GM23338 (cell line): ENCODE measurements at regions not wholly inside any gene's neighbourhood (a gene's known extent, or its start where the extent isn't known, plus 50 kb on each side); places are given as distances from the start of the nearest gene placed in this dataset.

Experiments used
- ATAC-seq: fragments of 200-7000 bp; cut with Tn5 transposase; 3 replicates; pipeline ENCODE4 v1.9.1; 2020
- DNase-seq: peaks from one replicate; pipeline ENCODE4 v3.0.0-alpha.2; 2015; ENCODE audit warnings: low spot score
- H2AFZ ChIP-seq: fragments of 200-600 bp; sonication (generic); 2 replicates; pipeline ENCODE4 v1.8.0; 2016; ENCODE audit warnings: antibody characterized with exemption, mild to moderate bottlenecking, moderate library complexity
- H3F3A ChIP-seq: fragments of 200-600 bp; sonication (generic); replicated peaks from 2 replicates; pipeline ENCODE4 v1.8.0; 2017; ENCODE audit warnings: antibody characterized with exemption, mixed run types, low read depth
- H3K27ac ChIP-seq: fragments of 200-600 bp; sonication (generic); 2 replicates; pipeline ENCODE4 v1.6.1; 2016; ENCODE audit warnings: low read depth
- H3K27me3 ChIP-seq: fragments of 200-600 bp; sonication (generic); 2 replicates; pipeline ENCODE4 v1.8.0; 2016; ENCODE audit warnings: mild to moderate bottlenecking, mixed run types, moderate library complexity; ENCODE audit not compliant: insufficient read depth
- H3K36me3 ChIP-seq: fragments of 200-600 bp; sonication (generic); 2 replicates; pipeline ENCODE4 v1.8.0; 2016; ENCODE audit warnings: mild to moderate bottlenecking; ENCODE audit not compliant: insufficient read depth
- H3K4me1 ChIP-seq: fragments of 200-600 bp; sonication (generic); 2 replicates; pipeline ENCODE4 v1.8.0; 2016; ENCODE audit warnings: mild to moderate bottlenecking, moderate library complexity; ENCODE audit not compliant: insufficient read depth
- H3K4me2 ChIP-seq: fragments of 200-600 bp; sonication (generic); 2 replicates; pipeline ENCODE4 v1.7.1; 2017; ENCODE audit warnings: mixed run types
- H3K4me3 ChIP-seq: fragments of 200-600 bp; sonication (generic); 2 replicates; pipeline ENCODE4 v1.6.1; 2016; ENCODE audit warnings: mixed run types
- H3K79me2 ChIP-seq: fragments of 200-600 bp; sonication (generic); replicated peaks from 2 replicates; pipeline ENCODE4 v1.8.0; 2017; ENCODE audit warnings: mild to moderate bottlenecking; ENCODE audit not compliant: insufficient read depth
- H3K9me2 ChIP-seq: fragments of 200-600 bp; sonication (generic); 2 replicates; pipeline ENCODE4 v1.8.0; 2017; ENCODE audit not compliant: insufficient read depth
- H4K20me1 ChIP-seq: fragments of 200-600 bp; sonication (generic); replicated peaks from 2 replicates; pipeline ENCODE4 v1.8.0; 2017; ENCODE audit warnings: mild to moderate bottlenecking; ENCODE audit not compliant: insufficient read depth
- H3K27ac Mint-ChIP-seq: 2 replicates; pipeline ENCODE4 v1.8.0; 2020; ENCODE audit warnings: inconsistent platforms, mild to moderate bottlenecking, moderate library complexity, mixed read lengths
- H3K27me3 Mint-ChIP-seq: 3 replicates; pipeline ENCODE4 v1.8.0; 2022; ENCODE audit warnings: low read depth, mild to moderate bottlenecking, moderate library complexity, mixed read lengths, inconsistent platforms; ENCODE audit not compliant: insufficient read depth, poor library complexity
- H3K36me3 Mint-ChIP-seq: 3 replicates; pipeline ENCODE4 v1.8.0; 2021; ENCODE audit warnings: low read depth, mild to moderate bottlenecking, inconsistent platforms, moderate library complexity, mixed read lengths
- H3K4me1 Mint-ChIP-seq: 3 replicates; pipeline ENCODE4 v1.8.0; 2020; ENCODE audit warnings: mild to moderate bottlenecking, inconsistent platforms, mixed read lengths
- H3K4me3 Mint-ChIP-seq: 3 replicates; pipeline ENCODE4 v1.8.0; 2021; ENCODE audit warnings: moderate library complexity, mild to moderate bottlenecking, inconsistent platforms, mixed read lengths
- H3K9me3 Mint-ChIP-seq: 3 replicates; pipeline ENCODE4 v1.8.0; 2020; ENCODE audit warnings: moderate library complexity, mild to moderate bottlenecking, inconsistent platforms, mixed read lengths
- CREB1 ChIP-seq: fragments of 250-450 bp; sonication (Bioruptor Pico); IDR thresholded peaks from 2 replicates; pipeline ENCODE4 v1.5.0; 2020; ENCODE audit warnings: low read depth, mild to moderate bottlenecking, moderate library complexity
- CTCF ChIP-seq, 2 experiments: fragments of 200-600 bp in 1 of 2; sonication (generic) in 1 of 2; conservative IDR thresholded peaks; 2 replicates each; pipeline versions ENCODE4 v1.5.1 to v1.6.1; 2016 to 2017; ENCODE audit warnings: antibody characterized with exemption in 2 of 2, low read depth in 2 of 2, mild to moderate bottlenecking in 2 of 2, moderate library complexity in 1 of 2
- EZH2 ChIP-seq: fragments of 200-600 bp; sonication (generic); IDR thresholded peaks from one replicate; pipeline ENCODE4 v1.8.0; 2017; ENCODE audit warnings: antibody characterized with exemption, mild to moderate bottlenecking, low read depth; ENCODE audit not compliant: unreplicated experiment
- JUNB ChIP-seq: IDR thresholded peaks from one replicate; pipeline ENCODE4 v1.6.1; 2016; ENCODE audit warnings: antibody characterized with exemption; ENCODE audit not compliant: unreplicated experiment
- NANOG ChIP-seq: IDR thresholded peaks from 2 replicates; pipeline ENCODE4 v1.6.1; 2016; ENCODE audit warnings: antibody characterized with exemption, borderline replicate concordance
- POLR2AphosphoS5 ChIP-seq: IDR thresholded peaks from 2 replicates; pipeline ENCODE4 v1.6.1; 2016; ENCODE audit warnings: antibody characterized with exemption, low read depth
- REST ChIP-seq: IDR thresholded peaks from one replicate; pipeline ENCODE4 v1.6.1; 2018; ENCODE audit warnings: antibody characterized with exemption; ENCODE audit not compliant: unreplicated experiment
- STAT1 ChIP-seq: IDR thresholded peaks from one replicate; pipeline ENCODE4 v1.6.1; 2016; ENCODE audit warnings: antibody characterized with exemption; ENCODE audit not compliant: unreplicated experiment
- ZNF331 ChIP-seq: fragments of 250-450 bp; sonication (Bioruptor Pico); IDR thresholded peaks from 2 replicates; pipeline ENCODE4 v1.5.0; 2020; ENCODE audit warnings: low read depth, mild to moderate bottlenecking, moderate library complexity
- TF ChIP-seq, protein P1 (sequence below): fragments of 250-450 bp; sonication (Bioruptor Pico); IDR thresholded peaks from 2 replicates; pipeline ENCODE4 v1.5.0; 2020; ENCODE audit warnings: mild to moderate bottlenecking, moderate library complexity
- TF ChIP-seq, protein P2 (sequence below): IDR thresholded peaks from 2 replicates; pipeline ENCODE4 v1.6.1; 2016; ENCODE audit warnings: antibody characterized with exemption

- TF ChIP-seq, protein P1, sequence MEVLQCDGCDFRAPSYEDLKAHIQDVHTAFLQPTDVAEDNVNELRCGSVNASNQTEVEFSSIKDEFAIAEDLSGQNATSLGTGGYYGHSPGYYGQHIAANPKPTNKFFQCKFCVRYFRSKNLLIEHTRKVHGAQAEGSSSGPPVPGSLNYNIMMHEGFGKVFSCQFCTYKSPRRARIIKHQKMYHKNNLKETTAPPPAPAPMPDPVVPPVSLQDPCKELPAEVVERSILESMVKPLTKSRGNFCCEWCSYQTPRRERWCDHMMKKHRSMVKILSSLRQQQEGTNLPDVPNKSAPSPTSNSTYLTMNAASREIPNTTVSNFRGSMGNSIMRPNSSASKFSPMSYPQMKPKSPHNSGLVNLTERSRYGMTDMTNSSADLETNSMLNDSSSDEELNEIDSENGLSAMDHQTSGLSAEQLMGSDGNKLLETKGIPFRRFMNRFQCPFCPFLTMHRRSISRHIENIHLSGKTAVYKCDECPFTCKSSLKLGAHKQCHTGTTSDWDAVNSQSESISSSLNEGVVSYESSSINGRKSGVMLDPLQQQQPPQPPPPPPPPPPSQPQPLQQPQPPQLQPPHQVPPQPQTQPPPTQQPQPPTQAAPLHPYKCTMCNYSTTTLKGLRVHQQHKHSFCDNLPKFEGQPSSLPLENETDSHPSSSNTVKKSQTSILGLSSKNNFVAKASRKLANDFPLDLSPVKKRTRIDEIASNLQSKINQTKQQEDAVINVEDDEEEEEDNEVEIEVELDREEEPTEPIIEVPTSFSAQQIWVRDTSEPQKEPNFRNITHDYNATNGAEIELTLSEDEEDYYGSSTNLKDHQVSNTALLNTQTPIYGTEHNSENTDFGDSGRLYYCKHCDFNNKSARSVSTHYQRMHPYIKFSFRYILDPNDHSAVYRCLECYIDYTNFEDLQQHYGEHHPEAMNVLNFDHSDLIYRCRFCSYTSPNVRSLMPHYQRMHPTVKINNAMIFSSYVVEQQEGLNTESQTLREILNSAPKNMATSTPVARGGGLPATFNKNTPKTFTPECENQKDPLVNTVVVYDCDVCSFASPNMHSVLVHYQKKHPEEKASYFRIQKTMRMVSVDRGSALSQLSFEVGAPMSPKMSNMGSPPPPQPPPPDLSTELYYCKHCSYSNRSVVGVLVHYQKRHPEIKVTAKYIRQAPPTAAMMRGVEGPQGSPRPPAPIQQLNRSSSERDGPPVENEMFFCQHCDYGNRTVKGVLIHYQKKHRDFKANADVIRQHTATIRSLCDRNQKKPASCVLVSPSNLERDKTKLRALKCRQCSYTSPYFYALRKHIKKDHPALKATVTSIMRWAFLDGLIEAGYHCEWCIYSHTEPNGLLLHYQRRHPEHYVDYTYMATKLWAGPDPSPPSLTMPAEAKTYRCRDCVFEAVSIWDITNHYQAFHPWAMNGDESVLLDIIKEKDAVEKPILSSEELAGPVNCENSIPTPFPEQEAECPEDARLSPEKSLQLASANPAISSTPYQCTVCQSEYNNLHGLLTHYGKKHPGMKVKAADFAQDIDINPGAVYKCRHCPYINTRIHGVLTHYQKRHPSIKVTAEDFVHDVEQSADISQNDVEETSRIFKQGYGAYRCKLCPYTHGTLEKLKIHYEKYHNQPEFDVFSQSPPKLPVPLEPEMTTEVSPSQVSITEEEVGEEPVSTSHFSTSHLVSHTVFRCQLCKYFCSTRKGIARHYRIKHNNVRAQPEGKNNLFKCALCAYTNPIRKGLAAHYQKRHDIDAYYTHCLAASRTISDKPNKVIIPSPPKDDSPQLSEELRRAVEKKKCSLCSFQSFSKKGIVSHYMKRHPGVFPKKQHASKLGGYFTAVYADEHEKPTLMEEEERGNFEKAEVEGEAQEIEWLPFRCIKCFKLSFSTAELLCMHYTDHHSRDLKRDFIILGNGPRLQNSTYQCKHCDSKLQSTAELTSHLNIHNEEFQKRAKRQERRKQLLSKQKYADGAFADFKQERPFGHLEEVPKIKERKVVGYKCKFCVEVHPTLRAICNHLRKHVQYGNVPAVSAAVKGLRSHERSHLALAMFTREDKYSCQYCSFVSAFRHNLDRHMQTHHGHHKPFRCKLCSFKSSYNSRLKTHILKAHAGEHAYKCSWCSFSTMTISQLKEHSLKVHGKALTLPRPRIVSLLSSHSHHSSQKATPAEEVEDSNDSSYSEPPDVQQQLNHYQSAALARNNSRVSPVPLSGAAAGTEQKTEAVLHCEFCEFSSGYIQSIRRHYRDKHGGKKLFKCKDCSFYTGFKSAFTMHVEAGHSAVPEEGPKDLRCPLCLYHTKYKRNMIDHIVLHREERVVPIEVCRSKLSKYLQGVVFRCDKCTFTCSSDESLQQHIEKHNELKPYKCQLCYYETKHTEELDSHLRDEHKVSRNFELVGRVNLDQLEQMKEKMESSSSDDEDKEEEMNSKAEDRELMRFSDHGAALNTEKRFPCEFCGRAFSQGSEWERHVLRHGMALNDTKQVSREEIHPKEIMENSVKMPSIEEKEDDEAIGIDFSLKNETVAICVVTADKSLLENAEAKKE (CRISPR knock-in tag): no peak
- no peak for TF ChIP-seq STAT1
These were observed 290.4 kb upstream of the TBL1XR1 start (continued) for GRCh38 chr3:177487635-177488186.

- Histone ChIP-seq H3K27ac (no peak overlapping the region), H3K27me3 (no peaks in the 10 kb centered on the region), H3K9me2 (no peaks in the 10 kb centered on the region), H4K20me1 (no peaks in the 10 kb centered on the region), H3K4me3 (no peak overlapping the region), H3F3A (no peaks in the 10 kb centered on the region), H3K79me2 (no peaks in the 10 kb centered on the region), H2AFZ (no peak overlapping the region), H3K4me1 (no peaks in the 10 kb centered on the region), H3K36me3 (no peaks in the 10 kb centered on the region), H3K4me2 (no peak overlapping the region)
- TF ChIP-seq, protein P2, sequence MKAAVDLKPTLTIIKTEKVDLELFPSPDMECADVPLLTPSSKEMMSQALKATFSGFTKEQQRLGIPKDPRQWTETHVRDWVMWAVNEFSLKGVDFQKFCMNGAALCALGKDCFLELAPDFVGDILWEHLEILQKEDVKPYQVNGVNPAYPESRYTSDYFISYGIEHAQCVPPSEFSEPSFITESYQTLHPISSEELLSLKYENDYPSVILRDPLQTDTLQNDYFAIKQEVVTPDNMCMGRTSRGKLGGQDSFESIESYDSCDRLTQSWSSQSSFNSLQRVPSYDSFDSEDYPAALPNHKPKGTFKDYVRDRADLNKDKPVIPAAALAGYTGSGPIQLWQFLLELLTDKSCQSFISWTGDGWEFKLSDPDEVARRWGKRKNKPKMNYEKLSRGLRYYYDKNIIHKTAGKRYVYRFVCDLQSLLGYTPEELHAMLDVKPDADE: no peak
- TF ChIP-seq POLR2AphosphoS5: no peak
- no peak for TF ChIP-seq NANOG
- TF ChIP-seq STAT1: no peak
- TF ChIP-seq CREB1 (CRISPR knock-in tag): no peak
- TF ChIP-seq CTCF (conservative IDR thresholded peaks at IDR 0.05; ENCODE audit: low read depth in 2 of 2): no peak
- TF ChIP-seq JUNB: no peak
- TF ChIP-seq REST: no peak
- no peak for TF ChIP-seq ZNF331
- no peak for TF ChIP-seq EZH2
- H3K4me1 Mint-ChIP-seq: peaks cover 15% of the 10 kb centered on the region
- peaks cover 4% of the 10 kb centered on the region for H3K27me3 Mint-ChIP-seq
- H3K9me3 Mint-ChIP-seq: peaks cover 13% of the 10 kb centered on the region; the same call in 2 of the 3 replicates
- DNase-seq: no peak
- ATAC-seq: no peak
- peaks cover 11% of the 10 kb centered on the region for H3K36me3 Mint-ChIP-seq
- no peak overlapping the region for H3K4me3 Mint-ChIP-seq
- H3K27ac Mint-ChIP-seq: no peak overlapping the region
These were observed 291.5 kb upstream of the TBL1XR1 start for GRCh38 chr3:177488740-177489139.
